ENCODE measurements at regions not wholly inside any gene's neighbourhood (a gene's known extent, or its start where the extent isn't known, plus 50 kb on each side); places are given as distances from the start of the nearest gene placed in this dataset.

DNA sequence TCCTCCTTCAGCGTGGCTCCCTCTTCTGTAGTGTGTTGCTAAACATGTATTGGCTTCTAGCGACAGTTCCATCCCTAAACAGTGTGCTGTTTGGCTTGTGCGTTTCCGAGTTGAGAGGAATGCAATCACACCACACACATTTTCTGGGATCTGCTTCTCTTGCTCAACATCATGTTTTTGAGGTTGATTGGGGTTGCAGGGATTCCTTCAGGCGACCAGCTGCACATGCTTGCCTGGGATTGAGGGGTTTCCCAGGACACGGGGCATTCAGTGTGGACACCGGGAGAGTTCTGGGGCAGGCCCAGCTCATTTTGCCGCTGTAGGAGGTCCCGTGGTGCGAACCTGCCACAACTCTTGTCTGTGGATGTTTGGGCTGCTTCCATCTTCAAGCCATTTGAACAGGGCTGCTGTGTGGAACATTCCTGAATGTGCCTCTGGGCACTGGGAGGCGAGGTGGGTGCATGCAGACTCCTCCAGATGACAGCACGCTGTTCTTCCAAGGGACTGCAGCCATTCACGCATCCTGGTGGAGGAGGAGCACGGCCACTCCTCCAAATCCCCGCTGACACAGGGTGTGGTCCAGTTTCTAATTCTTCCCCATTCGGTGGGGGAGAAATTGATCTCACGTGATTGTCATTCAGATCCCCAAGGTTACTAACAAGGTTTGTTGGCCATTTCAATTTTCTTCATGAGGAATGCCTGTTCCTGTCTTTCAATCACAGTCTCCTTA, 82.8 kb downstream of the PLXNA1 start:
- TF ChIP-seq CTCF (IDR thresholded peaks at IDR 0.05) (no peak), ZFX (IDR thresholded peaks at IDR 0.05; ENCODE audit: borderline replicate concordance) (no peak)
